Liver (tissue), 7 donors: ENCODE measurements at regions not wholly inside any gene's neighbourhood (a gene's known extent, or its start where the extent isn't known, plus 50 kb on each side); places are given as distances from the start of the nearest gene placed in this dataset.
A peak's percentile ranks its signal among the peaks of the same experiment; 100 is the strongest.

Source experiments
- DNase-seq: peaks from one replicate; pipeline ENCODE4 v3.0.0-alpha.2; 2017; ENCODE audit warnings: low spot score
- H3K27ac ChIP-seq, 2 donors: one replicate each; pipeline ENCODE4 v1.7.0; 2013; ENCODE audit warnings: inconsistent platforms in 2 of 2, low read length in 2 of 2, control low read depth in 1 of 2, low read depth in 1 of 2, mild to moderate bottlenecking in 1 of 2
- H3K27me3 ChIP-seq, 4 donors: one replicate each; pipeline versions ENCODE4 v1.6.1 to v1.7.0; 2013; ENCODE audit warnings: low read length in 3 of 4, inconsistent platforms in 1 of 4, mild to moderate bottlenecking in 1 of 4, moderate library complexity in 1 of 4; ENCODE audit not compliant: control insufficient read depth in 4 of 4, insufficient read depth in 4 of 4
- H3K36me3 ChIP-seq, 4 donors: one replicate each; pipeline versions ENCODE4 v1.6.1 to v1.7.0; 2013; ENCODE audit warnings: low read length in 3 of 4, mild to moderate bottlenecking in 3 of 4, low read depth in 1 of 4, moderate library complexity in 1 of 4; ENCODE audit not compliant: control insufficient read depth in 4 of 4, insufficient read depth in 3 of 4
- H3K4me1 ChIP-seq, 4 donors: one replicate each; pipeline versions ENCODE4 v1.6.1 to v1.7.0; 2013; ENCODE audit warnings: low read length in 3 of 4, mild to moderate bottlenecking in 3 of 4, moderate library complexity in 1 of 4; ENCODE audit not compliant: control insufficient read depth in 4 of 4, insufficient read depth in 4 of 4
- H3K4me3 ChIP-seq, 3 donors: one replicate each; pipeline versions ENCODE4 v1.6.1 to v1.7.0; 2013; ENCODE audit warnings: low read length in 3 of 3, control low read depth in 1 of 3, low read depth in 1 of 3, mild to moderate bottlenecking in 1 of 3
- H3K9ac ChIP-seq, 2 donors: one replicate each; pipeline ENCODE4 v1.7.0; 2013; ENCODE audit warnings: low read length in 2 of 2, mild to moderate bottlenecking in 2 of 2, moderate library complexity in 2 of 2, control low read depth in 1 of 2, low read depth in 1 of 2
- H3K9me3 ChIP-seq, 4 donors: one replicate each; pipeline versions ENCODE4 v1.6.1 to v1.7.0; 2013; ENCODE audit warnings: low read length in 3 of 4; ENCODE audit not compliant: control insufficient read depth in 4 of 4
- ATF3 ChIP-seq: IDR thresholded peaks from 2 replicates; pipeline ENCODE4 v1.6.1; 2016; ENCODE audit warnings: antibody characterized with exemption
- EGR1 ChIP-seq, 2 donors: IDR thresholded peaks; 2 replicates each; pipeline ENCODE4 v1.6.1; 2016 to 2018; ENCODE audit warnings: antibody characterized with exemption in 2 of 2, low read depth in 2 of 2
- FOXA1 ChIP-seq: IDR thresholded peaks from 2 replicates; pipeline ENCODE4 v1.6.1; 2016; ENCODE audit warnings: antibody characterized with exemption
- FOXA2 ChIP-seq: IDR thresholded peaks from 2 replicates; pipeline ENCODE4 v1.6.1; 2016; ENCODE audit warnings: antibody characterized with exemption
- GABPA ChIP-seq, 2 donors: IDR thresholded peaks in 1 of 2; conservative IDR thresholded peaks in 1 of 2; 2 replicates each; pipeline ENCODE4 v1.6.1; 2016; ENCODE audit warnings: antibody characterized with exemption in 2 of 2, mild to moderate bottlenecking in 1 of 2, moderate library complexity in 1 of 2
- HNF4A ChIP-seq, 2 donors: conservative IDR thresholded peaks; 2 replicates each; pipeline ENCODE4 v1.6.1; 2016; ENCODE audit warnings: antibody characterized with exemption in 2 of 2, mild to moderate bottlenecking in 2 of 2
- HNF4G ChIP-seq: IDR thresholded peaks from 2 replicates; pipeline ENCODE4 v1.6.1; 2016; ENCODE audit warnings: antibody characterized with exemption
- JUND ChIP-seq, 2 donors: IDR thresholded peaks; 2 replicates each; pipeline ENCODE4 v1.6.1; 2016; ENCODE audit warnings: antibody characterized with exemption in 2 of 2
- MAX ChIP-seq: IDR thresholded peaks from 2 replicates; pipeline ENCODE4 v1.6.1; 2016; ENCODE audit warnings: antibody characterized with exemption
- NR2F2 ChIP-seq: IDR thresholded peaks from 2 replicates; pipeline ENCODE4 v1.6.1; 2016; ENCODE audit warnings: antibody characterized with exemption
- RAD21 ChIP-seq, 2 donors: IDR thresholded peaks; 2 replicates each; pipeline ENCODE4 v1.6.1; 2016; ENCODE audit warnings: antibody characterized with exemption in 2 of 2, mild to moderate bottlenecking in 2 of 2
- REST ChIP-seq: IDR thresholded peaks from 2 replicates; pipeline ENCODE4 v1.6.1; 2016; ENCODE audit warnings: antibody characterized with exemption, mild to moderate bottlenecking
- RXRA ChIP-seq, 2 donors: IDR thresholded peaks; 2 replicates each; pipeline ENCODE4 v1.6.1; 2017 to 2018; ENCODE audit warnings: antibody characterized with exemption in 2 of 2, mild to moderate bottlenecking in 1 of 2
- SP1 ChIP-seq: IDR thresholded peaks from 2 replicates; pipeline ENCODE4 v1.6.1; 2018; ENCODE audit warnings: antibody characterized with exemption, mild to moderate bottlenecking
- TAF1 ChIP-seq: conservative IDR thresholded peaks from 2 replicates; pipeline ENCODE4 v1.6.1; 2016; ENCODE audit warnings: antibody characterized with exemption, mild to moderate bottlenecking
- YY1 ChIP-seq: IDR thresholded peaks from 2 replicates; pipeline ENCODE4 v1.6.1; 2016; ENCODE audit warnings: antibody characterized with exemption, mild to moderate bottlenecking
- ZBTB33 ChIP-seq: IDR thresholded peaks from 2 replicates; pipeline ENCODE4 v1.6.1; 2016; ENCODE audit warnings: antibody characterized with exemption
- WGBS: extraction: QIAGEN DNeasy Blood & Tissue Kit; methylation state at CpG from one replicate; pipeline ENCODE4 v1.1.7; 2013; 5-methylcytosine and 5-hydroxymethylcytosine counted together
- donor health status: healthy.
- donor health status: healthy.
- donor health status: healthy.
- donor health status: healthy.

- H3K9ac ChIP-seq, result peak overlapping the region in 1 of 2 donors; percentile 67
- peaks cover 4 to 65% (median 51%) of the 10 kb centered on the region in 4 donors for H3K4me1 ChIP-seq
- WGBS, result 31% methylated on average over 3 of the region's 3 CpGs
- H3K36me3 ChIP-seq, result no peaks in the 10 kb centered on the region
- no peak for TF ChIP-seq EGR1 (IDR thresholded peaks at IDR 0.05; ENCODE audit: low read depth in 2 of 2)
- TF ChIP-seq MAX, result no peak
- TF ChIP-seq YY1, result no peak
- no peak for TF ChIP-seq NR2F2
- no peak for TF ChIP-seq ZBTB33
- no peak for TF ChIP-seq REST
- no peak for TF ChIP-seq HNF4A (conservative IDR thresholded peaks at IDR 0.05)
- TF ChIP-seq JUND (IDR thresholded peaks at IDR 0.05), result no peak
- DNase-seq, result no peak
- peak overlapping the region; percentile 65 to 85 for H3K27ac ChIP-seq
- no peaks in the 10 kb centered on the region for H3K9me3 ChIP-seq
- H3K4me3 ChIP-seq, result peak overlapping the region in 2 of 3 donors; percentile 15 to 21
- H3K27me3 ChIP-seq, result no peaks in the 10 kb centered on the region
These were observed 93.2 kb downstream of the PCSK1 start for GRCh38 chr5:96339862-96340261.

- H3K36me3 ChIP-seq, result no peaks in the 10 kb centered on the region
- no peaks in the 10 kb centered on the region for H3K9me3 ChIP-seq
- peak overlapping the region; percentile 65 to 85 for H3K27ac ChIP-seq
- DNase-seq, result no peak
- no peak overlapping the region for H3K4me3 ChIP-seq
- 29% methylated on average over 6 of the region's 6 CpGs for WGBS
- H3K27me3 ChIP-seq, result no peaks in the 10 kb centered on the region
- peaks cover 4 to 59% (median 47%) of the 10 kb centered on the region in 4 donors for H3K4me1 ChIP-seq
- peak overlapping the region in 1 of 2 donors; percentile 68 for H3K9ac ChIP-seq
- TF ChIP-seq REST, result peak; percentile 89
- TF ChIP-seq JUND (IDR thresholded peaks at IDR 0.05), result peak; percentile 94 to 95
- peak; percentile 93 for TF ChIP-seq YY1
- TF ChIP-seq HNF4G, result peak; percentile 99
- TF ChIP-seq RXRA (IDR thresholded peaks at IDR 0.05), result peak; percentile 89 to 95
- TF ChIP-seq ZBTB33, result peak; percentile 88
- TF ChIP-seq RAD21 (IDR thresholded peaks at IDR 0.05), result peak; percentile 67 to 75
- TF ChIP-seq GABPA (IDR thresholded peaks at IDR 0.05 in 1 of 2, conservative IDR thresholded peaks at IDR 0.05 in 1 of 2), result peak; percentile 8 to 37
- no peak for TF ChIP-seq FOXA1
- peak; percentile 96 to 98 for TF ChIP-seq HNF4A (conservative IDR thresholded peaks at IDR 0.05)
- peak; percentile 90 for TF ChIP-seq MAX
- TF ChIP-seq FOXA2, result peak; percentile 72
- peak; percentile 81 for TF ChIP-seq ATF3
- peak; percentile 68 for TF ChIP-seq NR2F2
- peak in 1 of 2 donors; percentile 69 for TF ChIP-seq EGR1 (IDR thresholded peaks at IDR 0.05; ENCODE audit: low read depth in 2 of 2)
- peak; percentile 77 for TF ChIP-seq TAF1
- peak; percentile 100 for TF ChIP-seq SP1
These were observed 94.2 kb downstream of the PCSK1 start for GRCh38 chr5:96338624-96339415.
